WTC11 (cell line): ENCODE measurements at regions not wholly inside any gene's neighbourhood (a gene's known extent, or its start where the extent isn't known, plus 50 kb on each side); places are given as distances from the start of the nearest gene placed in this dataset.
"Not testable (repeated sequence)": the region's sequence is repeated elsewhere in the genome, so short reads cannot be mapped to it uniquely, and the experiment has no call there.

Experiments used
- ATAC-seq: fragments of 200-7000 bp; cut with Tn5 transposase; 2 replicates; pipeline ENCODE4 v1.10.0; 2021; ENCODE audit warnings: mild to moderate bottlenecking, moderate library complexity
- CTCF ChIA-PET: fragments of 300-600 bp; sonication (Branson Sonifier 250); formaldehyde crosslinking; loops from one replicate; lab custom pipeline; 2021; ENCODE audit warnings: antibody characterized with exemption; lab: Charles Lee
- POLR2A ChIA-PET: fragments of 350-600 bp; sonication (Branson Sonifier 250); formaldehyde crosslinking; loops from one replicate; lab custom pipeline; 2021; ENCODE audit warnings: antibody characterized with exemption; lab: Charles Lee
- DNase-seq: peaks from one replicate; pipeline ENCODE4 v3.0.0; 2021; ENCODE audit warnings: low spot score
- H3K27ac Mint-ChIP-seq: 2 replicates; pipeline ENCODE4 v1.8.0; 2021; ENCODE audit warnings: mixed read lengths
- H3K27me3 Mint-ChIP-seq: 2 replicates; pipeline ENCODE4 v1.8.0; 2021; ENCODE audit warnings: low read depth, mild to moderate bottlenecking, moderate library complexity, mixed read lengths
- H3K36me3 Mint-ChIP-seq: 2 replicates; pipeline ENCODE4 v1.8.0; 2021; ENCODE audit warnings: mixed read lengths
- H3K4me1 Mint-ChIP-seq: 2 replicates; pipeline ENCODE4 v1.8.0; 2022; ENCODE audit warnings: mixed read lengths
- H3K4me3 Mint-ChIP-seq: 2 replicates; pipeline ENCODE4 v1.8.0; 2021; ENCODE audit warnings: mild to moderate bottlenecking, moderate library complexity, mixed read lengths
- H3K9me3 Mint-ChIP-seq: 2 replicates; pipeline ENCODE4 v1.8.0; 2021; ENCODE audit warnings: mixed read lengths
- AFF4 ChIP-seq: sonication (generic); formaldehyde crosslinking; IDR thresholded peaks from 2 replicates; pipeline ENCODE4 v1.8.1; 2023; ENCODE audit warnings: mild to moderate bottlenecking, missing genetic modification reagents, borderline replicate concordance
- ATF2 ChIP-seq: sonication (generic); formaldehyde crosslinking; IDR thresholded peaks from 2 replicates; pipeline ENCODE4 v1.8.1; 2022; ENCODE audit warnings: low read depth, missing genetic modification reagents, borderline replicate concordance
- ELF4 ChIP-seq: sonication (generic); formaldehyde crosslinking; IDR thresholded peaks from 2 replicates; pipeline ENCODE4 v1.8.1; 2022; ENCODE audit warnings: low read depth, mild to moderate bottlenecking, moderate library complexity, missing genetic modification reagents
- ETV6 ChIP-seq: sonication (generic); formaldehyde crosslinking; IDR thresholded peaks from 2 replicates; pipeline ENCODE4 v1.8.1; 2022; ENCODE audit warnings: mild to moderate bottlenecking, missing genetic modification reagents
- FOXP1 ChIP-seq: sonication (generic); formaldehyde crosslinking; IDR thresholded peaks from 2 replicates; pipeline ENCODE4 v1.8.0; 2022; ENCODE audit warnings: missing genetic modification reagents, mild to moderate bottlenecking, moderate library complexity, borderline replicate concordance
- GRHL2 ChIP-seq: fragments of 250-450 bp; sonication (Bioruptor Pico); IDR thresholded peaks from 2 replicates; pipeline ENCODE4 v1.8.0; 2022; ENCODE audit warnings: mild to moderate bottlenecking, moderate library complexity; ENCODE audit not compliant: insufficient replicate concordance, severe bottlenecking
- MYBL2 ChIP-seq: sonication (generic); formaldehyde crosslinking; IDR thresholded peaks from 2 replicates; pipeline ENCODE4 v1.8.1; 2023; ENCODE audit warnings: mild to moderate bottlenecking, moderate library complexity, missing genetic modification reagents
- NFE2L1 ChIP-seq: sonication (generic); formaldehyde crosslinking; IDR thresholded peaks from 2 replicates; pipeline ENCODE4 v1.8.1; 2023; ENCODE audit warnings: missing genetic modification reagents
- SP1 ChIP-seq: sonication (generic); formaldehyde crosslinking; conservative IDR thresholded peaks from 2 replicates; pipeline ENCODE4 v1.8.1; 2022; ENCODE audit warnings: missing genetic modification reagents
- TCF7 ChIP-seq: sonication (generic); formaldehyde crosslinking; IDR thresholded peaks from 2 replicates; pipeline ENCODE4 v1.8.0; 2022; ENCODE audit warnings: mild to moderate bottlenecking, low read depth, missing genetic modification reagents, moderate library complexity
- ZNF121 ChIP-seq: sonication (generic); formaldehyde crosslinking; IDR thresholded peaks from 2 replicates; pipeline ENCODE4 v1.8.0; 2023; ENCODE audit warnings: missing genetic modification reagents
- ZNF138 ChIP-seq: sonication (generic); formaldehyde crosslinking; conservative IDR thresholded peaks from 2 replicates; pipeline ENCODE4 v1.8.1; 2022; ENCODE audit warnings: mild to moderate bottlenecking, moderate library complexity, missing genetic modification reagents
- ZNF671 ChIP-seq: fragments of 250-450 bp; sonication (Bioruptor Pico); IDR thresholded peaks from 2 replicates; pipeline ENCODE4 v1.8.0; 2021; ENCODE audit warnings: mild to moderate bottlenecking
- TF ChIP-seq, protein P1 (sequence below): sonication (generic); formaldehyde crosslinking; IDR thresholded peaks from 2 replicates; pipeline ENCODE4 v1.8.1; 2022; ENCODE audit warnings: mild to moderate bottlenecking, moderate library complexity, missing genetic modification reagents
- TF ChIP-seq, protein P2 (sequence below): sonication (generic); formaldehyde crosslinking; IDR thresholded peaks from 2 replicates; pipeline ENCODE4 v1.8.0; 2022; ENCODE audit warnings: mild to moderate bottlenecking, missing genetic modification reagents
- TF ChIP-seq, protein P3 (sequence below): sonication (generic); formaldehyde crosslinking; IDR thresholded peaks from 2 replicates; pipeline ENCODE4 v1.8.0; 2022; ENCODE audit warnings: missing genetic modification reagents
- TF ChIP-seq, protein P4 (sequence below): sonication (generic); formaldehyde crosslinking; IDR thresholded peaks from 2 replicates; pipeline ENCODE4 v1.8.0; 2022; ENCODE audit warnings: mild to moderate bottlenecking, missing genetic modification reagents
- TF ChIP-seq, protein P5 (sequence below): sonication (generic); formaldehyde crosslinking; IDR thresholded peaks from 2 replicates; pipeline ENCODE4 v1.8.1; 2023; ENCODE audit warnings: mild to moderate bottlenecking, missing genetic modification reagents

DNA sequence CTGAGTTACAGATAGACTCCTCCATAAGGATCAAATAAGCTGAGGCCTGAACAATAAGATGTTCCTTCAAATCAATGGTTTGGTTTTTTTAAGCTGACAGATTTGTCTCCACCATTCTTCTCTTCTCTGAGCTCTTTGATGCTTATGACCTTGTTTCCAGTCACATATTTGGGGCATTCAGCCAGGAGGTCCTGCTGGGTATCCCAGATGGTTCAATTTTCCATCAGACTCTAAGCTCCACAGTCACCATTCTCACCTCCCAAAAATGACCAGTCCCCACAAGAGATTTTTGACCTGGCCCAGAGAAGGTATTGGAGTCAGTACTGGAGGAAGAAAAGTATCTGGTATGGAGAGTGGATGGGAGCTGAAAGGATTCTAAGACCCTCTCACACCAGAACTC, 74.6 kb upstream of the FRMPD3 start:
- Mint-ChIP-seq H3K4me3 (no peak overlapping the region), H3K27ac (no peak overlapping the region), H3K27me3 (no peaks in the 10 kb centered on the region), H3K4me1 (peaks cover 36% of the 10 kb centered on the region), H3K36me3 (no peaks in the 10 kb centered on the region), H3K9me3 (no peaks in the 10 kb centered on the region)
- ATAC-seq (no peak), DNase-seq (no peak)
- TF ChIP-seq, protein P1, sequence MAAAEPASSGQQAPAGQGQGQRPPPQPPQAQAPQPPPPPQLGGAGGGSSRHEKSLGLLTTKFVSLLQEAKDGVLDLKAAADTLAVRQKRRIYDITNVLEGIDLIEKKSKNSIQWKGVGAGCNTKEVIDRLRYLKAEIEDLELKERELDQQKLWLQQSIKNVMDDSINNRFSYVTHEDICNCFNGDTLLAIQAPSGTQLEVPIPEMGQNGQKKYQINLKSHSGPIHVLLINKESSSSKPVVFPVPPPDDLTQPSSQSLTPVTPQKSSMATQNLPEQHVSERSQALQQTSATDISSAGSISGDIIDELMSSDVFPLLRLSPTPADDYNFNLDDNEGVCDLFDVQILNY (CRISPR knock-in tag) = no peak
- no peak for TF ChIP-seq GRHL2 (CRISPR knock-in tag)
- no peak for TF ChIP-seq TCF7
- no peak for TF ChIP-seq MYBL2
- no peak for TF ChIP-seq ZNF138 (CRISPR knock-in tag)
- no peak for TF ChIP-seq NFE2L1 (CRISPR knock-in tag)
- no peak for TF ChIP-seq ZNF121 (CRISPR knock-in tag)
- TF ChIP-seq AFF4 = no peak
- no peak for TF ChIP-seq SP1
- TF ChIP-seq, protein P2, sequence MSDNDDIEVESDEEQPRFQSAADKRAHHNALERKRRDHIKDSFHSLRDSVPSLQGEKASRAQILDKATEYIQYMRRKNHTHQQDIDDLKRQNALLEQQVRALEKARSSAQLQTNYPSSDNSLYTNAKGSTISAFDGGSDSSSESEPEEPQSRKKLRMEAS (CRISPR knock-in tag) = no peak
- TF ChIP-seq ATF2 (CRISPR knock-in tag) = no peak
- no peak for TF ChIP-seq ZNF671 (CRISPR knock-in tag)
- no peak for TF ChIP-seq ELF4 (CRISPR knock-in tag)
- TF ChIP-seq, protein P3, sequence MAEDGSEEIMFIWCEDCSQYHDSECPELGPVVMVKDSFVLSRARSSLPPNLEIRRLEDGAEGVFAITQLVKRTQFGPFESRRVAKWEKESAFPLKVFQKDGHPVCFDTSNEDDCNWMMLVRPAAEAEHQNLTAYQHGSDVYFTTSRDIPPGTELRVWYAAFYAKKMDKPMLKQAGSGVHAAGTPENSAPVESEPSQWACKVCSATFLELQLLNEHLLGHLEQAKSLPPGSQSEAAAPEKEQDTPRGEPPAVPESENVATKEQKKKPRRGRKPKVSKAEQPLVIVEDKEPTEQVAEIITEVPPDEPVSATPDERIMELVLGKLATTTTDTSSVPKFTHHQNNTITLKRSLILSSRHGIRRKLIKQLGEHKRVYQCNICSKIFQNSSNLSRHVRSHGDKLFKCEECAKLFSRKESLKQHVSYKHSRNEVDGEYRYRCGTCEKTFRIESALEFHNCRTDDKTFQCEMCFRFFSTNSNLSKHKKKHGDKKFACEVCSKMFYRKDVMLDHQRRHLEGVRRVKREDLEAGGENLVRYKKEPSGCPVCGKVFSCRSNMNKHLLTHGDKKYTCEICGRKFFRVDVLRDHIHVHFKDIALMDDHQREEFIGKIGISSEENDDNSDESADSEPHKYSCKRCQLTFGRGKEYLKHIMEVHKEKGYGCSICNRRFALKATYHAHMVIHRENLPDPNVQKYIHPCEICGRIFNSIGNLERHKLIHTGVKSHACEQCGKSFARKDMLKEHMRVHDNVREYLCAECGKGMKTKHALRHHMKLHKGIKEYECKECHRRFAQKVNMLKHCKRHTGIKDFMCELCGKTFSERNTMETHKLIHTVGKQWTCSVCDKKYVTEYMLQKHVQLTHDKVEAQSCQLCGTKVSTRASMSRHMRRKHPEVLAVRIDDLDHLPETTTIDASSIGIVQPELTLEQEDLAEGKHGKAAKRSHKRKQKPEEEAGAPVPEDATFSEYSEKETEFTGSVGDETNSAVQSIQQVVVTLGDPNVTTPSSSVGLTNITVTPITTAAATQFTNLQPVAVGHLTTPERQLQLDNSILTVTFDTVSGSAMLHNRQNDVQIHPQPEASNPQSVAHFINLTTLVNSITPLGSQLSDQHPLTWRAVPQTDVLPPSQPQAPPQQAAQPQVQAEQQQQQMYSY (CRISPR knock-in tag) = no peak
- TF ChIP-seq, protein P4, sequence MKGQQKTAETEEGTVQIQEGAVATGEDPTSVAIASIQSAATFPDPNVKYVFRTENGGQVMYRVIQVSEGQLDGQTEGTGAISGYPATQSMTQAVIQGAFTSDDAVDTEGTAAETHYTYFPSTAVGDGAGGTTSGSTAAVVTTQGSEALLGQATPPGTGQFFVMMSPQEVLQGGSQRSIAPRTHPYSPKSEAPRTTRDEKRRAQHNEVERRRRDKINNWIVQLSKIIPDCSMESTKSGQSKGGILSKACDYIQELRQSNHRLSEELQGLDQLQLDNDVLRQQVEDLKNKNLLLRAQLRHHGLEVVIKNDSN (CRISPR knock-in tag) = no peak
- TF ChIP-seq ETV6 (CRISPR knock-in tag) = no peak
- TF ChIP-seq FOXP1 (CRISPR knock-in tag) = no peak
- TF ChIP-seq, protein P5, sequence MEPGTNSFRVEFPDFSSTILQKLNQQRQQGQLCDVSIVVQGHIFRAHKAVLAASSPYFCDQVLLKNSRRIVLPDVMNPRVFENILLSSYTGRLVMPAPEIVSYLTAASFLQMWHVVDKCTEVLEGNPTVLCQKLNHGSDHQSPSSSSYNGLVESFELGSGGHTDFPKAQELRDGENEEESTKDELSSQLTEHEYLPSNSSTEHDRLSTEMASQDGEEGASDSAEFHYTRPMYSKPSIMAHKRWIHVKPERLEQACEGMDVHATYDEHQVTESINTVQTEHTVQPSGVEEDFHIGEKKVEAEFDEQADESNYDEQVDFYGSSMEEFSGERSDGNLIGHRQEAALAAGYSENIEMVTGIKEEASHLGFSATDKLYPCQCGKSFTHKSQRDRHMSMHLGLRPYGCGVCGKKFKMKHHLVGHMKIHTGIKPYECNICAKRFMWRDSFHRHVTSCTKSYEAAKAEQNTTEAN (CRISPR knock-in tag) = no peak
- ChIA-PET CTCF (no interaction called here), POLR2A (no interaction called here)

DNA sequence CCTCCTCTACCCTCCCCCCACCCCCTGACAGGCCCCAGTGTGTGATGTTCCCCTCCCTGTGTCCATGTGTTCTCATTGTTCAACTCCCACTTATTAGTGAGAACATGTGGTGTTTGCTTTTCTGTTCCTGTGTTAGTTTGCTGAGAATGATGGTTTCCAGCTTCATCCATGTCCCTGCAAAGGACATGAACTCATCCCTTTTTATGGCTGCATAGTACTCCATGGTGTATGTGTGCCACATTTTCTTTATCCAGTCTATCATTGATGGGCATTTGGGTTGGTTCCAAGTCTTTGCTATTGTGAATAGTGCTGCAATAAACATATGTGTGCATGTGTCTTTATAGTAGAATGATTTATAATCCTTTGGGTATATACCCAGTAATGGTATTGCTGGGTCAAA, 73.3 kb upstream of the FRMPD3 start:
- H3K9me3 Mint-ChIP-seq, H3K27me3 Mint-ChIP-seq, ATAC-seq, H3K27ac Mint-ChIP-seq, H3K4me3 Mint-ChIP-seq, DNase-seq, CTCF ChIA-PET, POLR2A ChIA-PET, H3K36me3 Mint-ChIP-seq: not testable (repeated sequence)
- peaks cover 29% of the 10 kb centered on the region for H3K4me1 Mint-ChIP-seq
